OCI-LY7 (cell line): ENCODE measurements at regions not wholly inside any gene's neighbourhood (a gene's known extent, or its start where the extent isn't known, plus 50 kb on each side); places are given as distances from the start of the nearest gene placed in this dataset.

Experiments
- EZH2phosphoT487 ChIP-seq: fragments of 200-600 bp; sonication (generic); IDR thresholded peaks from 2 replicates; pipeline ENCODE4 v1.6.1; 2018; ENCODE audit warnings: low read depth, borderline replicate concordance, mild to moderate bottlenecking, mixed run types, antibody characterized with exemption, low read length, moderate library complexity, mixed read lengths
- TF ChIP-seq, protein P1 (sequence below): fragments of 200-600 bp; sonication (generic); conservative IDR thresholded peaks from 2 replicates; pipeline ENCODE4 v1.5.1; 2014; ENCODE audit warnings: mild to moderate bottlenecking, antibody characterized with exemption, low read length, moderate library complexity, mixed read lengths

DNA sequence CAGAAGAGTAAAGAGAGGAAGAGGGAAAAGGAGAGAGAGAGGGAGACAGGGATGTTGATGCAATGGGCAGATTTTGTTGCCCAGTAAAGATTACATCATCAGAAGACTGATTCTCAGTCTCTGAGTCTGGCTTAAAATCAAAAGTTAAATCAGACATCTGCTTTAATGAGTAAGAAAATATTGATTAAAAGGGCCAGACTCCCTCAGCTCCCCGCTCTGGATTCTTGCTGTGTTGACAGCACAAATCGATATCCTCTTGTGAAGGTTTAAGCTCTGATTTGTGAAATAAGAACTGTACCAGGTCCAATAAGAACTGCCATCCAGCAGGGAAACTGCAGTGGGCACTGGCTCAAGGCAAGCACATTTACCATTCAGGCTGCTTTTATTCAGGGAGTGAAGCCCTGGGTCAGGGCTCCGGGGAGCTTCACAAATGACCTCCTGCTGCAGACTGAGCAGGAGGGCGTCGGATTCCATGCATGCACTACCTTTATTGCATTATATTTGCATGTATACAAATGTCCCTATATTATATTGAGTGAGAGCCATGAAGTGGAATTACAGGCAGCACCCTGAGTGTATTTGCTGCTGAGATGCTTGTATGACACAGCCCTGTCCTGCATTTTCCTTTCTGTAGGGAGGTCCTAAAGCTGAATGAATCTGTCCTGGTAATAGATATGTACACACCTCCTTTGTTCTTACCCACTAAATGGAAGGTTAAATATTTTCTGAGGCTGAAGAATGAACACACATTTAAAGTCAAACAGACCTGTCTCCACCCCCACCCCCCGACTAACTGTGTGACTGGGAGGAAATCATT, 401.5 kb downstream of the REEP3 start:
- TF ChIP-seq, protein P1, sequence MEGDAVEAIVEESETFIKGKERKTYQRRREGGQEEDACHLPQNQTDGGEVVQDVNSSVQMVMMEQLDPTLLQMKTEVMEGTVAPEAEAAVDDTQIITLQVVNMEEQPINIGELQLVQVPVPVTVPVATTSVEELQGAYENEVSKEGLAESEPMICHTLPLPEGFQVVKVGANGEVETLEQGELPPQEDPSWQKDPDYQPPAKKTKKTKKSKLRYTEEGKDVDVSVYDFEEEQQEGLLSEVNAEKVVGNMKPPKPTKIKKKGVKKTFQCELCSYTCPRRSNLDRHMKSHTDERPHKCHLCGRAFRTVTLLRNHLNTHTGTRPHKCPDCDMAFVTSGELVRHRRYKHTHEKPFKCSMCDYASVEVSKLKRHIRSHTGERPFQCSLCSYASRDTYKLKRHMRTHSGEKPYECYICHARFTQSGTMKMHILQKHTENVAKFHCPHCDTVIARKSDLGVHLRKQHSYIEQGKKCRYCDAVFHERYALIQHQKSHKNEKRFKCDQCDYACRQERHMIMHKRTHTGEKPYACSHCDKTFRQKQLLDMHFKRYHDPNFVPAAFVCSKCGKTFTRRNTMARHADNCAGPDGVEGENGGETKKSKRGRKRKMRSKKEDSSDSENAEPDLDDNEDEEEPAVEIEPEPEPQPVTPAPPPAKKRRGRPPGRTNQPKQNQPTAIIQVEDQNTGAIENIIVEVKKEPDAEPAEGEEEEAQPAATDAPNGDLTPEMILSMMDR, result no peak
- no peak for TF ChIP-seq EZH2phosphoT487
